Fibroblast of lung (primary cell): ENCODE measurements at regions not wholly inside any gene's neighbourhood (a gene's known extent, or its start where the extent isn't known, plus 50 kb on each side); places are given as distances from the start of the nearest gene placed in this dataset.

Experiments used
- CTCF ChIP-seq, 2 donors: IDR thresholded peaks in 1 of 2; conservative IDR thresholded peaks in 1 of 2; 1 replicate in 1 of 2; 2 replicates in 1 of 2; pipeline ENCODE4 v1.5.1; 2011 to 2012; ENCODE audit warnings: low read length in 2 of 2, control low read depth in 1 of 2, inconsistent platforms in 1 of 2, low read depth in 1 of 2, mild to moderate bottlenecking in 1 of 2
- EZH2 ChIP-seq: IDR thresholded peaks from 2 replicates; pipeline ENCODE4 v1.5.1; 2012; ENCODE audit warnings: low read length, control low read depth, mild to moderate bottlenecking; ENCODE audit errors: missing control alignments

- TF ChIP-seq EZH2: no peak
- no peak for TF ChIP-seq CTCF (conservative IDR thresholded peaks at IDR 0.05 in 1 of 2, IDR thresholded peaks at IDR 0.05 in 1 of 2; ENCODE audit: low read depth in 1 of 2, low read length in 2 of 2)
These were observed 322.2 kb downstream of the BMPER start for GRCh38 chr7:34227525-34227924.
